ENCODE measurements at regions not wholly inside any gene's neighbourhood (a gene's known extent, or its start where the extent isn't known, plus 50 kb on each side); places are given as distances from the start of the nearest gene placed in this dataset.
"Not testable (repeated sequence)": the region's sequence is repeated elsewhere in the genome, so short reads cannot be mapped to it uniquely, and the experiment has no call there.

- DNase-seq, result no peak
Measured at GRCh38 chr9:36461323-36461722, 61.3 kb upstream of the RNF38 start.

- DNase-seq, result not testable (repeated sequence)
Measured at GRCh38 chr9:36458430-36458915, 58.4 kb upstream of the RNF38 start.

- DNase-seq, result no peak
Measured at GRCh38 chr9:36457836-36458429, 57.9 kb upstream of the RNF38 start.

- no peak for DNase-seq
Measured at GRCh38 chr9:36456480-36457065, 56.5 kb upstream of the RNF38 start.

- DNase-seq, result no peak
Measured at GRCh38 chr9:36451949-36452348, 51.9 kb upstream of the RNF38 start.

- peak; percentile 55 to 67 for DNase-seq
Measured at GRCh38 chr9:36450110-36450732, 50.2 kb upstream of the RNF38 start.

All from NCI-H446 (cell line).